ENCODE measurements at regions not wholly inside any gene's neighbourhood (a gene's known extent, or its start where the extent isn't known, plus 50 kb on each side); places are given as distances from the start of the nearest gene placed in this dataset.

- Mint-ChIP-seq H3K36me3 (ENCODE audit: low read depth) (peaks cover 2% of the 10 kb centered on the region), H3K27me3 (peaks cover 3% of the 10 kb centered on the region), H3K27ac (no peak overlapping the region), H3K4me3 (no peak overlapping the region), H3K4me1 (no peaks in the 10 kb centered on the region), H3K9me3 (peaks cover 11% of the 10 kb centered on the region)
- ATAC-seq (ENCODE audit: low read depth) (no peak), DNase-seq (no peak)
- ChIA-PET CTCF (no interaction called here), POLR2A (no interaction called here)
- intact Hi-C loops (cut with micrococcal nuclease) = no loop called here
- TF ChIP-seq CTCF (IDR thresholded peaks at IDR 0.05) = no peak
These were observed 458.5 kb upstream of the KLF4 start for GRCh38 chr9:107948086-107948485.

GRCh38 chr9:107946364-107947141, 457.0 kb upstream of the KLF4 start:
- H3K27me3 Mint-ChIP-seq = peaks cover 2% of the 10 kb centered on the region
- intact Hi-C loops (cut with micrococcal nuclease) = no loop called here
- no peak for TF ChIP-seq CTCF (IDR thresholded peaks at IDR 0.05)
- H3K4me1 Mint-ChIP-seq = no peaks in the 10 kb centered on the region
- ATAC-seq (ENCODE audit: low read depth) (no peak), DNase-seq (no peak)
- ChIA-PET POLR2A (no interaction called here), CTCF (no interaction called here)
- no peak overlapping the region for H3K27ac Mint-ChIP-seq
- peaks cover 2% of the 10 kb centered on the region for H3K36me3 Mint-ChIP-seq (ENCODE audit: low read depth)
- H3K4me3 Mint-ChIP-seq = no peak overlapping the region
- H3K9me3 Mint-ChIP-seq = peaks cover 11% of the 10 kb centered on the region

- Mint-ChIP-seq H3K27me3 (peaks cover 2% of the 10 kb centered on the region), H3K4me1 (no peaks in the 10 kb centered on the region), H3K4me3 (no peak overlapping the region), H3K9me3 (peaks cover 8% of the 10 kb centered on the region), H3K27ac (no peak overlapping the region), H3K36me3 (ENCODE audit: low read depth) (peaks cover 2% of the 10 kb centered on the region)
- intact Hi-C loops (cut with micrococcal nuclease) = no loop called here
- ATAC-seq (ENCODE audit: low read depth) = no peak
- ChIA-PET POLR2A (no interaction called here), CTCF (no interaction called here)
- no peak for DNase-seq
- no peak for TF ChIP-seq CTCF (IDR thresholded peaks at IDR 0.05)
These were observed 456.4 kb upstream of the KLF4 start for GRCh38 chr9:107945961-107946360.

- ATAC-seq (ENCODE audit: low read depth) = no peak
These were observed 455.9 kb upstream of the KLF4 start for GRCh38 chr9:107945493-107945892.

GRCh38 chr9:107944387-107944786, 454.8 kb upstream of the KLF4 start:
- Mint-ChIP-seq H3K36me3 (ENCODE audit: low read depth) (no peaks in the 10 kb centered on the region), H3K4me3 (no peak overlapping the region), H3K27ac (no peak overlapping the region), H3K9me3 (peaks cover under 1% of the 10 kb centered on the region), H3K27me3 (peaks cover 2% of the 10 kb centered on the region), H3K4me1 (no peaks in the 10 kb centered on the region)
- intact Hi-C loops (cut with micrococcal nuclease) = no loop called here
- CTCF ChIA-PET = no interaction called here
- DNase-seq (no peak), ATAC-seq (ENCODE audit: low read depth) (no peak)
- POLR2A ChIA-PET = interaction anchor here (0.6 kb wide), 1 partner anchor 11 kb away, joined by 3 read pairs; no protein-coding TSS in a partner anchor
- TF ChIP-seq CTCF (IDR thresholded peaks at IDR 0.05) = no peak

More at GRCh38 chr9:107945493-107945892, 455.9 kb upstream of the KLF4 start:
- DNase-seq = no peak
- no peak overlapping the region for H3K4me3 Mint-ChIP-seq
- H3K27ac Mint-ChIP-seq = no peak overlapping the region
- H3K9me3 Mint-ChIP-seq = peaks cover 6% of the 10 kb centered on the region
- intact Hi-C loops (cut with micrococcal nuclease) = no loop called here
- POLR2A ChIA-PET = no interaction called here
- peaks cover under 1% of the 10 kb centered on the region for H3K36me3 Mint-ChIP-seq (ENCODE audit: low read depth)
- no peak for TF ChIP-seq CTCF (IDR thresholded peaks at IDR 0.05)
- CTCF ChIA-PET = no interaction called here
- no peaks in the 10 kb centered on the region for H3K4me1 Mint-ChIP-seq
- peaks cover 2% of the 10 kb centered on the region for H3K27me3 Mint-ChIP-seq
